GM21528 (cell line): ENCODE measurements at regions not wholly inside any gene's neighbourhood (a gene's known extent, or its start where the extent isn't known, plus 50 kb on each side); places are given as distances from the start of the nearest gene placed in this dataset.

Experiments
- ATAC-seq: cut with Tn5 transposase; IDR thresholded peaks from one replicate; pipeline ENCODE4 v1.9.1; 2021; ENCODE audit warnings: mild to moderate bottlenecking, moderate library complexity; ENCODE audit not compliant: unreplicated experiment, low FRiP score

- ATAC-seq: no peak
Measured at GRCh38 chr10:35704401-35704800, 62.3 kb upstream of the FZD8 start.

- no peak for ATAC-seq
Measured at GRCh38 chr10:35700487-35700882, 58.4 kb upstream of the FZD8 start.

- ATAC-seq: no peak
Measured at GRCh38 chr10:35699848-35700486, 57.9 kb upstream of the FZD8 start.

- no peak for ATAC-seq
Measured at GRCh38 chr10:35696392-35697287, 54.5 kb upstream of the FZD8 start.

GRCh38 chr10:35693800-35694199 lies 51.7 kb upstream of the FZD8 start:
- ATAC-seq: no peak
